IMR-90 (cell line): ENCODE measurements at regions not wholly inside any gene's neighbourhood (a gene's known extent, or its start where the extent isn't known, plus 50 kb on each side); places are given as distances from the start of the nearest gene placed in this dataset.

Source experiments
- ATAC-seq: fragments of 200-7000 bp; cut with Tn5 transposase; 2 replicates; pipeline ENCODE4 v1.9.1; 2020; ENCODE audit warnings: low read depth, mild to moderate bottlenecking, moderate library complexity
- BruUV-seq: library from RNA; stranded (reverse); fragments of 400-500 nt; replicated peaks from 2 replicates; lab custom pipeline; 2021; lab: Mats Ljungman, UMichigan
- CTCF ChIA-PET: fragments of 300-600 bp; formaldehyde crosslinking; extraction: SDS; loops from one replicate; lab custom pipeline; 2021; ENCODE audit warnings: antibody characterized with exemption; lab: Yijun Ruan, JAX
- POLR2A ChIA-PET: fragments of 300-600 bp; sonication (Branson Sonifier 250); formaldehyde crosslinking; loops from one replicate; lab custom pipeline; 2022; ENCODE audit warnings: antibody characterized with exemption; ENCODE audit not compliant: unreplicated experiment; lab: Charles Lee
- DNase-seq: peaks from one replicate; pipeline ENCODE4 v3.0.0; 2013
- H2AFZ ChIP-seq: replicated peaks from 2 replicates; pipeline ENCODE3; 2013; ENCODE audit warnings: low read length, mild to moderate bottlenecking; ENCODE audit not compliant: poor library complexity
- H2AK5ac ChIP-seq: 2 replicates; pipeline ENCODE4 v1.6.1; 2013; ENCODE audit warnings: low read depth, low read length, inconsistent platforms
- H2AK9ac ChIP-seq: replicated peaks from 2 replicates; pipeline ENCODE3; 2013; ENCODE audit warnings: mild to moderate bottlenecking, low read depth, low read length, moderate library complexity; ENCODE audit not compliant: poor library complexity
- H2BK120ac ChIP-seq: 2 replicates; pipeline ENCODE4 v1.6.1; 2013; ENCODE audit warnings: low read depth, low read length, inconsistent platforms
- H2BK15ac ChIP-seq: 3 replicates; pipeline ENCODE4 v1.6.1; 2013; ENCODE audit warnings: low read depth, low read length, inconsistent platforms
- H2BK20ac ChIP-seq: 2 replicates; pipeline ENCODE4 v1.6.1; 2013; ENCODE audit warnings: low read depth, mild to moderate bottlenecking, inconsistent platforms, low read length, moderate library complexity
- H2BK5ac ChIP-seq: 2 replicates; pipeline ENCODE4 v1.6.1; 2013; ENCODE audit warnings: mild to moderate bottlenecking, low read depth, low read length, inconsistent platforms; ENCODE audit not compliant: poor library complexity, severe bottlenecking
- H3K14ac ChIP-seq: replicated peaks from 2 replicates; pipeline ENCODE4 v1.6.1; 2013; ENCODE audit warnings: low read depth, low read length, inconsistent platforms
- H3K18ac ChIP-seq: 2 replicates; pipeline ENCODE4 v1.6.1; 2013; ENCODE audit warnings: low read depth, low read length, control low read depth
- H3K23ac ChIP-seq: 2 replicates; pipeline ENCODE4 v1.6.1; 2013; ENCODE audit warnings: low read depth, low read length, inconsistent platforms
- H3K27ac ChIP-seq: 2 replicates; pipeline ENCODE4 v1.5.1; 2013; ENCODE audit warnings: mild to moderate bottlenecking, control low read depth, low read length; ENCODE audit not compliant: insufficient read depth
- H3K27me3 ChIP-seq: 2 replicates; pipeline ENCODE4 v1.6.1; 2013; ENCODE audit warnings: low read length; ENCODE audit not compliant: control insufficient read depth, insufficient read depth
- H3K36me3 ChIP-seq: 2 replicates; pipeline ENCODE4 v1.6.1; 2013; ENCODE audit warnings: low read length, mixed read lengths; ENCODE audit not compliant: control insufficient read depth, insufficient read depth
- H3K4ac ChIP-seq: 2 replicates; pipeline ENCODE4 v1.6.1; 2013; ENCODE audit warnings: low read depth, low read length, inconsistent platforms
- H3K4me1 ChIP-seq: 2 replicates; pipeline ENCODE4 v1.6.1; 2013; ENCODE audit warnings: low read length, mixed read lengths; ENCODE audit not compliant: control insufficient read depth, insufficient read depth
- H3K4me2 ChIP-seq: 2 replicates; pipeline ENCODE4 v1.6.1; 2013; ENCODE audit warnings: low read depth, mild to moderate bottlenecking, control low read depth, low read length, moderate library complexity
- H3K4me3 ChIP-seq: 2 replicates; pipeline ENCODE4 v1.5.1; 2013; ENCODE audit warnings: low read depth, mild to moderate bottlenecking, control low read depth, low read length, moderate library complexity; ENCODE audit not compliant: insufficient read depth
- H3K56ac ChIP-seq: 2 replicates; pipeline ENCODE4 v1.6.1; 2013; ENCODE audit warnings: low read length, inconsistent platforms; ENCODE audit not compliant: insufficient read depth; ENCODE audit errors: extremely low read depth
- H3K79me1 ChIP-seq, 2 experiments: 2 replicates each; pipeline ENCODE4 v1.6.1; 2013; ENCODE audit warnings: low read length in 2 of 2, inconsistent platforms in 1 of 2, low read depth in 1 of 2
- H3K9ac ChIP-seq: 2 replicates; pipeline ENCODE4 v1.6.1; 2013; ENCODE audit warnings: low read depth, low read length, control low read depth
- H3K9me1 ChIP-seq: 2 replicates; pipeline ENCODE4 v1.6.1; 2013; ENCODE audit warnings: low read length, inconsistent platforms; ENCODE audit not compliant: insufficient read depth
- H3K9me3 ChIP-seq: 2 replicates; pipeline ENCODE4 v1.6.1; 2013; ENCODE audit warnings: low read length; ENCODE audit not compliant: control insufficient read depth, insufficient read depth
- H4K20me1 ChIP-seq: 2 replicates; pipeline ENCODE4 v1.6.1; 2013; ENCODE audit warnings: low read length, inconsistent platforms; ENCODE audit not compliant: insufficient read depth
- H4K5ac ChIP-seq: 2 replicates; pipeline ENCODE4 v1.6.1; 2013; ENCODE audit warnings: mild to moderate bottlenecking, low read depth, low read length, control low read depth
- H4K8ac ChIP-seq, 2 experiments: 2 replicates each; pipeline ENCODE4 v1.6.1; 2013; ENCODE audit warnings: low read depth in 2 of 2, low read length in 2 of 2, control low read depth in 1 of 2, inconsistent platforms in 1 of 2
- H4K91ac ChIP-seq: 2 replicates; pipeline ENCODE4 v1.6.1; 2013; ENCODE audit warnings: low read depth, low read length, inconsistent platforms; ENCODE audit not compliant: insufficient read depth
- CEBPB ChIP-seq: IDR thresholded peaks from 2 replicates; pipeline ENCODE4 v1.6.1; 2012; ENCODE audit warnings: low read depth, low read length, improper control_type of control experiment
- ELK1 ChIP-seq: fragments of 150-350 bp; IDR thresholded peaks from 2 replicates; pipeline ENCODE4 v1.6.1; 2016; ENCODE audit warnings: low read depth, mild to moderate bottlenecking, low read length, moderate library complexity, borderline replicate concordance
- FOS ChIP-seq: fragments of 150-350 bp; IDR thresholded peaks from 2 replicates; pipeline ENCODE4 v1.6.1; 2016; ENCODE audit warnings: low read depth, low read length
- MAFK ChIP-seq: IDR thresholded peaks from 2 replicates; pipeline ENCODE4 v1.6.1; 2012; ENCODE audit warnings: low read depth, low read length, improper control_type of control experiment
- WGBS, 2 experiments: methylation state at CpG; one replicate each; pipeline versions ENCODE4 v1.1.5 to v1.1.7; 2013; ENCODE audit warnings: missing lambda C conversion rate in 2 of 2; ENCODE audit not compliant: insufficient read length in 1 of 2; ENCODE audit errors: extremely low coverage in 2 of 2; 5-methylcytosine and 5-hydroxymethylcytosine counted together
- dilution Hi-C: fragments of 300-500 bp; cut with HindIII; formaldehyde crosslinking; loops from one replicate; pipeline ENCODE4 v1.14.3; 2018; ENCODE audit warnings: low sequenced_read_pairs; ENCODE audit not compliant: unreplicated experiment
- in situ Hi-C: fragments of 300-500 bp; cut with MboI; formaldehyde crosslinking; loops from 3 replicates; pipeline ENCODE4 v1.14.3; 2019; ENCODE audit warnings: low sequenced_read_pairs, inconsistent platforms, mixed read lengths
- intact Hi-C: fragments of 100-400 bp; cut with micrococcal nuclease; formaldehyde crosslinking; loops from 2 replicates; pipeline ENCODE4 v1.10.0; 2022
- TF ChIP-seq, protein P1 (sequence below): conservative IDR thresholded peaks from 2 replicates; pipeline ENCODE4 v1.5.1; 2012; ENCODE audit warnings: mild to moderate bottlenecking, low read depth, low read length, improper control_type of control experiment

- no peaks in the 10 kb centered on the region for H3K36me3 ChIP-seq
- H2AFZ ChIP-seq, result no peak overlapping the region
- no TSS peak for BruUV-seq
- no CpG with 5 or more reads among the region's 1 CpG for WGBS, 2 experiments
- no peaks in the 10 kb centered on the region; the same call in 1 of the 2 replicates for H3K4me1 ChIP-seq
- CTCF ChIA-PET, result interaction anchor here (1.2 kb wide), 1 partner anchor 9 kb away, joined by 4 read pairs; no protein-coding TSS in a partner anchor
- DNase-seq, result peak; percentile 89
- H3K27me3 ChIP-seq, result no peaks in the 10 kb centered on the region
- ATAC-seq, result peak; percentile 86
- H3K79me1 ChIP-seq, result no peaks in the 10 kb centered on the region
- H4K91ac ChIP-seq, result no peak overlapping the region
- no peak overlapping the region for H4K5ac ChIP-seq
- POLR2A ChIA-PET, result no interaction called here
- no peak overlapping the region for H2AK5ac ChIP-seq
- no peak for TF ChIP-seq MAFK
- TF ChIP-seq, protein P1, sequence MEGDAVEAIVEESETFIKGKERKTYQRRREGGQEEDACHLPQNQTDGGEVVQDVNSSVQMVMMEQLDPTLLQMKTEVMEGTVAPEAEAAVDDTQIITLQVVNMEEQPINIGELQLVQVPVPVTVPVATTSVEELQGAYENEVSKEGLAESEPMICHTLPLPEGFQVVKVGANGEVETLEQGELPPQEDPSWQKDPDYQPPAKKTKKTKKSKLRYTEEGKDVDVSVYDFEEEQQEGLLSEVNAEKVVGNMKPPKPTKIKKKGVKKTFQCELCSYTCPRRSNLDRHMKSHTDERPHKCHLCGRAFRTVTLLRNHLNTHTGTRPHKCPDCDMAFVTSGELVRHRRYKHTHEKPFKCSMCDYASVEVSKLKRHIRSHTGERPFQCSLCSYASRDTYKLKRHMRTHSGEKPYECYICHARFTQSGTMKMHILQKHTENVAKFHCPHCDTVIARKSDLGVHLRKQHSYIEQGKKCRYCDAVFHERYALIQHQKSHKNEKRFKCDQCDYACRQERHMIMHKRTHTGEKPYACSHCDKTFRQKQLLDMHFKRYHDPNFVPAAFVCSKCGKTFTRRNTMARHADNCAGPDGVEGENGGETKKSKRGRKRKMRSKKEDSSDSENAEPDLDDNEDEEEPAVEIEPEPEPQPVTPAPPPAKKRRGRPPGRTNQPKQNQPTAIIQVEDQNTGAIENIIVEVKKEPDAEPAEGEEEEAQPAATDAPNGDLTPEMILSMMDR, result no peak
- TF ChIP-seq FOS, result peak; percentile 64
- TF ChIP-seq CEBPB, result peak; percentile 86
- no peak for TF ChIP-seq ELK1
- H3K4me3 ChIP-seq, result no peak overlapping the region
- H3K14ac ChIP-seq, result no peak overlapping the region
- no peak overlapping the region for H3K18ac ChIP-seq
- H3K27ac ChIP-seq, result no peak overlapping the region
- no peak overlapping the region for H3K9ac ChIP-seq
- H3K9me3 ChIP-seq, result no peaks in the 10 kb centered on the region; the same call in 1 of the 2 replicates
- no peak overlapping the region for H3K4ac ChIP-seq
- H3K23ac ChIP-seq, result no peak overlapping the region
- H4K8ac ChIP-seq, result no peak overlapping the region
- no peaks in the 10 kb centered on the region for H4K20me1 ChIP-seq
- intact Hi-C loops, result no loop called here
- H3K9me1 ChIP-seq, result no peaks in the 10 kb centered on the region
- dilution Hi-C loops, result no loop called here
- no peak overlapping the region for H2BK15ac ChIP-seq
- no peak overlapping the region for H2AK9ac ChIP-seq
- in situ Hi-C loops, result no loop called here
- no peak overlapping the region for H2BK120ac ChIP-seq
- no peak overlapping the region; the same call in 1 of the 2 replicates for H2BK20ac ChIP-seq
- no peak overlapping the region for H3K56ac ChIP-seq
- H2BK5ac ChIP-seq, result no peak overlapping the region
- no peak overlapping the region for H3K4me2 ChIP-seq
Measured at GRCh38 chr11:106457727-106458126, 380.3 kb downstream of the AASDHPPT start.
